Colonic mucosa (tissue), 4 donors: ENCODE measurements at regions not wholly inside any gene's neighbourhood (a gene's known extent, or its start where the extent isn't known, plus 50 kb on each side); places are given as distances from the start of the nearest gene placed in this dataset.

Experiments
- DNase-seq: peaks from one replicate; pipeline ENCODE4 v3.0.0-alpha.2; 2020
- H3K27ac ChIP-seq: fragments of 200-600 bp; one replicate; pipeline ENCODE4 v1.8.0; 2021
- H3K27me3 ChIP-seq: fragments of 200-600 bp; one replicate; pipeline ENCODE4 v1.8.0; 2021
- H3K36me3 ChIP-seq: fragments of 200-600 bp; one replicate; pipeline ENCODE4 v1.8.0; 2021
- H3K4me1 ChIP-seq: fragments of 200-600 bp; one replicate; pipeline ENCODE4 v1.8.0; 2021; ENCODE audit warnings: mild to moderate bottlenecking
- H3K4me3 ChIP-seq: fragments of 200-600 bp; one replicate; pipeline ENCODE4 v1.8.0; 2021
- H3K9ac ChIP-seq, 2 donors: one replicate each; pipeline ENCODE4 v1.7.0; 2013; ENCODE audit warnings: control low read depth in 2 of 2, low read depth in 2 of 2, low read length in 2 of 2
- H3K9me3 ChIP-seq: fragments of 200-600 bp; one replicate; pipeline ENCODE4 v1.8.0; 2021
- intact Hi-C: fragments of 100-400 bp; cut with DNase I; formaldehyde crosslinking; loops from one replicate; pipeline ENCODE4 v1.14.1; 2022
- TF ChIP-seq, protein P1 (sequence below): fragments of 200-600 bp; IDR thresholded peaks from one replicate; pipeline ENCODE4 v1.8.0; 2022; ENCODE audit warnings: antibody characterized with exemption, mild to moderate bottlenecking
- donor health status: healthy.
- donor health status: DM: no; HTN: no; CAD: no.
- donor health status: DM: no; HTN: no; CAD: no.

DNA sequence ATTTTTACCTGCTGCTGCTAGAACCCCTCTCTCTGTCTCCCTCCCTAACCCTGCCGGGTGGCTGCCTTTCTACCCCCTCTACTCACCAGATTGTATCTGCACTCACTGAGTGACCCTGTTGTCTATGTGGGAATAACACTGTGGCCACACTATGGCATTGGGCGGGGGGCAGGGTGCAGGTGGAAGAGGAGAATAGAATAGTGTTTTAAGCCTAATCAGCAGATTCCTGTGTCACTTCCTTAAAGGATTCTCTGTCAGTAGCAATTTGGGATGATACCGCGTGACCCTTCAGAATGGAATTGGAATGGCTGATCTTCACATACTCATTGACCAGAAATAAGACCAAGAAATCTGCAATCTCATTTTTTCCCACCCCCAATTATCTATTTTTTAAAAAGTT lies 67.1 kb upstream of the ANKRD1 start:
- Histone ChIP-seq H3K4me3 (no peak overlapping the region), H3K4me1 (no peaks in the 10 kb centered on the region), H3K27me3 (no peaks in the 10 kb centered on the region), H3K36me3 (no peaks in the 10 kb centered on the region), H3K9me3 (no peaks in the 10 kb centered on the region), H3K9ac (no peak overlapping the region), H3K27ac (no peak overlapping the region)
- TF ChIP-seq, protein P1, sequence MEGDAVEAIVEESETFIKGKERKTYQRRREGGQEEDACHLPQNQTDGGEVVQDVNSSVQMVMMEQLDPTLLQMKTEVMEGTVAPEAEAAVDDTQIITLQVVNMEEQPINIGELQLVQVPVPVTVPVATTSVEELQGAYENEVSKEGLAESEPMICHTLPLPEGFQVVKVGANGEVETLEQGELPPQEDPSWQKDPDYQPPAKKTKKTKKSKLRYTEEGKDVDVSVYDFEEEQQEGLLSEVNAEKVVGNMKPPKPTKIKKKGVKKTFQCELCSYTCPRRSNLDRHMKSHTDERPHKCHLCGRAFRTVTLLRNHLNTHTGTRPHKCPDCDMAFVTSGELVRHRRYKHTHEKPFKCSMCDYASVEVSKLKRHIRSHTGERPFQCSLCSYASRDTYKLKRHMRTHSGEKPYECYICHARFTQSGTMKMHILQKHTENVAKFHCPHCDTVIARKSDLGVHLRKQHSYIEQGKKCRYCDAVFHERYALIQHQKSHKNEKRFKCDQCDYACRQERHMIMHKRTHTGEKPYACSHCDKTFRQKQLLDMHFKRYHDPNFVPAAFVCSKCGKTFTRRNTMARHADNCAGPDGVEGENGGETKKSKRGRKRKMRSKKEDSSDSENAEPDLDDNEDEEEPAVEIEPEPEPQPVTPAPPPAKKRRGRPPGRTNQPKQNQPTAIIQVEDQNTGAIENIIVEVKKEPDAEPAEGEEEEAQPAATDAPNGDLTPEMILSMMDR = no peak
- intact Hi-C loops = no loop called here
- DNase-seq = no peak

DNA sequence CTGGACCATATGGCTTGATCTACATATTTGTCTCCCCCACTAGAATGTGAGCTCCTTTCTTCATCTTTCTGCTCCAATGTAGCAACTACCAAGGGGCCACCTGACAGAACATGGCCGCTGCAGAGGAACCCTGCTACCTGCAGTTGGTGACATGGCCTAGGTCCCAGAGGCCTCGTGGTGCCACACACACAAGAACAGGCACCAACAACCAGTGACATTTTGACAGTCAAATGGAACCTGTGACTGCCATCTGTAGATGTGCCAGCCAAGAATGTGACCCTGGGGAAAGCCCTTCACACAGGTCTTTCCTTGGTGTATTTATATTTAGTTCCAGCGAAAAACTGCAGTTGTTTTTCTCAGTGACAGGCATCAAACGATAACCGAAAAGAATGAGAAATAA lies 67.9 kb upstream of the ANKRD1 start:
- Histone ChIP-seq H3K4me3 (no peak overlapping the region), H3K4me1 (no peaks in the 10 kb centered on the region), H3K27me3 (no peaks in the 10 kb centered on the region), H3K9me3 (no peaks in the 10 kb centered on the region), H3K36me3 (no peaks in the 10 kb centered on the region), H3K27ac (no peak overlapping the region), H3K9ac (no peak overlapping the region)
- TF ChIP-seq, protein P1 = no peak
- intact Hi-C loops = no loop called here
- DNase-seq = no peak

DNA sequence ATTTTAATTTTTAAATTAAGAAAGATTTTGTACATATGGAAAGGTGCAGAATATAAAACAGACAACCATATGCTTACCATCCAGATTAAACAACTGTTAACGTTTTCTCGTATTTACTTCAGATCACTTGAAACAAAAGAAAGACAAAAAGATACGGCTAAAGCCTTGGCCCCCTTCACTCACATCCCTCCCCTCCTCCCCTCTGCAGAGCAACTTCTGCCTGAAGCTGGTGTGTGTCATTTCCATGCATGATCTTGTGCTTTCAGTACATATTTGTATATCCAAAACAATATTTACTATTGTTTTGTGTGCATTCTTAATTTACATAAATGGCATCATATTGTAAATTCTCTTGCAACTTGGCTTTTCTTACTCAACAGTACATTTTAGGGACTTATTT lies 68.5 kb upstream of the ANKRD1 start:
- no peak overlapping the region for H3K27ac ChIP-seq
- H3K9ac ChIP-seq = no peak overlapping the region
- H3K4me3 ChIP-seq = no peak overlapping the region
- H3K9me3 ChIP-seq = no peaks in the 10 kb centered on the region
- TF ChIP-seq, protein P1 = no peak
- no peaks in the 10 kb centered on the region for H3K27me3 ChIP-seq
- DNase-seq = no peak
- intact Hi-C loops = no loop called here
- no peaks in the 10 kb centered on the region for H3K36me3 ChIP-seq
- no peaks in the 10 kb centered on the region for H3K4me1 ChIP-seq

DNA sequence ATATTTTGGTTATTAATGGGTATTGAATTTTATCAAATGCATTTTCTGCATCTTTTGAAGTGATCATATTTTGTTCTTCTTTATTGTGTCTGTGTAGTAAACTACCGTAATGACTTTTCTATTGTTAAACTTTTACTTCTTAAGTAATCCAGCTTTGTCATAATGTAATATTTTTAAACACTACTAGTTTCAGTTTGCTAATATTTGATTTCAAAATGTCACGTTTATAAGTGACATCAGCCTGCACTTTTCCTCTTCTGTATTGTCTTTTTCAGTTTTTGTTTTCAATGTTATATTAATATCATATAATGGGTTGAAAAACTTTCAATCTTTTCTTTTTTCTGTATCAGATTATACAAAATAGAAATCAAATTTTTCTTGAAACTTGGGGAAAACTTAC lies 71.6 kb upstream of the ANKRD1 start:
- Histone ChIP-seq H3K9me3 (no peaks in the 10 kb centered on the region), H3K36me3 (no peaks in the 10 kb centered on the region), H3K27me3 (no peaks in the 10 kb centered on the region), H3K4me3 (no peak overlapping the region), H3K4me1 (no peaks in the 10 kb centered on the region), H3K9ac (no peak overlapping the region), H3K27ac (no peak overlapping the region)
- TF ChIP-seq, protein P1 = no peak
- no peak for DNase-seq
- intact Hi-C loops = no loop called here

DNA sequence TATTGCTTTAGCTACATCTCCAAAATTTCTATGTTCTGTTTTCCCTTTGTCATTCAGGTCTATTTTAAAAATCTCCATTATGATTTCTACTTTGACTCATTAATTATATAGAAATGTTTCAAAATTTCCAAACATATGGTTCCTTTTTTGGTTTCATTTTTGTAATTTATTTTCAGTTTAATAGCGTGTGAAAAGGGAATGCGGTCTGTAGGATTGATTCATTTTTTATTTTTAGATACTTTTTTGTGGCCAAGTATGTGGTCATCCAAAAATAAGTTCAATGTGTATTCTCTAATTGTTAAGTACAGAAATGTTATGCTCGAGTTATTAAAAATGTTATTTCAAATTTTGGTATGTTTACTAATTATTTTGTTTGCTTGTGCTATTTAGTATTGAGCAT lies 72.5 kb upstream of the ANKRD1 start:
- Histone ChIP-seq H3K4me1 (no peaks in the 10 kb centered on the region), H3K9ac (no peak overlapping the region), H3K9me3 (no peaks in the 10 kb centered on the region), H3K27me3 (no peaks in the 10 kb centered on the region), H3K36me3 (no peaks in the 10 kb centered on the region), H3K27ac (no peak overlapping the region), H3K4me3 (no peak overlapping the region)
- intact Hi-C loops = no loop called here
- TF ChIP-seq, protein P1 = no peak
- DNase-seq = no peak

DNA sequence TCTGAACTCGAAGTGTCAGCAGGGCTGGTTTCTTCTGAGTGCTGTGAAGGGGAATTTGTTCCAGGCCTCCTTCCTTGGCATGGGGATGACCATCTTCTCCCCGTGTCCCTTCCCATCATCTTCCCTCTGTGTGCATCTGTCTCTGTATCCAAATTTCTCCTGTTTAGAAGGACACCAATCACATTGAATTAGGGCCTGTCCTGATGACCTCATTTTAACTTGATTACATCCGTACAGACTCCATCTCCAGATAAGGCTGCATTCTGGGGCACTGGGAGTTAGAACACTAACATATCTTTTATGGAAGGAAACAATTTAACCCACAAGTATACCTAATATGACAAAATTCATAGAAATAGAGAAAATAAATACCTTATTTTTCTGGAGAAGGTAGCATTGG lies 76.8 kb upstream of the ANKRD1 start:
- H3K4me1 ChIP-seq = no peaks in the 10 kb centered on the region
- DNase-seq = no peak
- intact Hi-C loops = no loop called here
- no peak overlapping the region for H3K9ac ChIP-seq
- no peak overlapping the region for H3K27ac ChIP-seq
- TF ChIP-seq, protein P1 = no peak
- no peak overlapping the region for H3K4me3 ChIP-seq
- no peaks in the 10 kb centered on the region for H3K9me3 ChIP-seq
- no peaks in the 10 kb centered on the region for H3K36me3 ChIP-seq
- no peaks in the 10 kb centered on the region for H3K27me3 ChIP-seq
